ENCODE measurements at regions not wholly inside any gene's neighbourhood (a gene's known extent, or its start where the extent isn't known, plus 50 kb on each side); places are given as distances from the start of the nearest gene placed in this dataset.

GRCh38 chr7:41313171-41313570 is 389.7 kb downstream of the INHBA start:
- Histone ChIP-seq H3K27ac (ENCODE audit: low read depth in 2 of 2, low read length in 1 of 2) (no peak overlapping the region), H3K4me2 (no peak overlapping the region), H3K27me3 (ENCODE audit: insufficient read depth) (no peaks in the 10 kb centered on the region), H3K4me1 (ENCODE audit: control insufficient read depth in 1 of 2, insufficient read depth in 2 of 2, low read depth in 1 of 2, low read length in 1 of 2) (no peaks in the 10 kb centered on the region), H3F3A (replicated peaks; ENCODE audit: insufficient read depth) (no peaks in the 10 kb centered on the region), H3K36me3 (replicated peaks in 1 of 2; ENCODE audit: control insufficient read depth in 1 of 2, insufficient read depth in 2 of 2, low read length in 1 of 2) (no peaks in the 10 kb centered on the region), H3K9me2 (no peaks in the 10 kb centered on the region), H3K4me3 (ENCODE audit: low read depth in 2 of 2, low read length in 1 of 2) (no peak overlapping the region), H2AFZ (ENCODE audit: low read depth) (no peak overlapping the region; the same call in 1 of the 2 replicates), H3K9ac (no peak overlapping the region), H3K79me2 (ENCODE audit: insufficient read depth) (no peaks in the 10 kb centered on the region), H4K20me1 (ENCODE audit: insufficient read depth) (no peaks in the 10 kb centered on the region), H3K9me3 (no peaks in the 10 kb centered on the region)
- ChIA-PET POLR2A (no interaction called here), CTCF (interaction anchor here (0.9 kb wide), 1 partner anchor 18 kb away, joined by 3 read pairs; no protein-coding TSS in a partner anchor)
- TF ChIP-seq SMC3 (IDR thresholded peaks at IDR 0.05; ENCODE audit: low read depth, low read length): no peak
- TF ChIP-seq YY1 (IDR thresholded peaks at IDR 0.05; ENCODE audit: low read depth): no peak
- TF ChIP-seq SIN3A (IDR thresholded peaks at IDR 0.05; ENCODE audit: borderline replicate concordance, low read depth, low read length): no peak
- TF ChIP-seq NRF1 (IDR thresholded peaks at IDR 0.05; ENCODE audit: low read depth, low read length): no peak
- no peak for TF ChIP-seq CTCF (IDR thresholded peaks at IDR 0.05)
- DNase-seq: no peak
- WGBS (ENCODE audit: low lambda C conversion rate): 72% methylated on average over 1 of the region's 1 CpG

- Histone ChIP-seq H3K4me3 (ENCODE audit: low read depth in 2 of 2, low read length in 1 of 2) (no peak overlapping the region), H3F3A (replicated peaks; ENCODE audit: insufficient read depth) (no peaks in the 10 kb centered on the region), H3K9me3 (no peaks in the 10 kb centered on the region), H3K27me3 (ENCODE audit: insufficient read depth) (no peaks in the 10 kb centered on the region), H3K79me2 (ENCODE audit: insufficient read depth) (no peaks in the 10 kb centered on the region), H3K36me3 (replicated peaks in 1 of 2; ENCODE audit: control insufficient read depth in 1 of 2, insufficient read depth in 2 of 2, low read length in 1 of 2) (no peaks in the 10 kb centered on the region), H3K4me2 (no peak overlapping the region), H2AFZ (ENCODE audit: low read depth) (no peak overlapping the region), H3K9me2 (no peaks in the 10 kb centered on the region), H3K4me1 (ENCODE audit: control insufficient read depth in 1 of 2, insufficient read depth in 2 of 2, low read depth in 1 of 2, low read length in 1 of 2) (no peaks in the 10 kb centered on the region), H4K20me1 (ENCODE audit: insufficient read depth) (no peaks in the 10 kb centered on the region), H3K27ac (ENCODE audit: low read depth in 2 of 2, low read length in 1 of 2) (no peak overlapping the region), H3K9ac (no peak overlapping the region)
- CTCF ChIA-PET: no interaction called here
- no peak for DNase-seq
- POLR2A ChIA-PET: no interaction called here
- 83% methylated on average over 6 of the region's 6 CpGs for WGBS (ENCODE audit: low lambda C conversion rate)
- no peak for TF ChIP-seq TCF12 (IDR thresholded peaks at IDR 0.05)
- TF ChIP-seq PBX3 (IDR thresholded peaks at IDR 0.05): no peak
- TF ChIP-seq MEF2A (IDR thresholded peaks at IDR 0.05; ENCODE audit: borderline replicate concordance, low read depth): no peak
- no peak for TF ChIP-seq IRF3 (IDR thresholded peaks at IDR 0.05; ENCODE audit: low read depth, low read length)
- no peak for TF ChIP-seq FOXM1 (IDR thresholded peaks at IDR 0.05; ENCODE audit: low read depth)
- no peak for TF ChIP-seq NRF1 (IDR thresholded peaks at IDR 0.05; ENCODE audit: low read depth, low read length)
- no peak for TF ChIP-seq ZBTB33 (IDR thresholded peaks at IDR 0.05; ENCODE audit: borderline replicate concordance, low read depth)
- TF ChIP-seq CTCF (IDR thresholded peaks at IDR 0.05): no peak
- TF ChIP-seq MXI1 (IDR thresholded peaks at IDR 0.05; ENCODE audit: low read depth, low read length): no peak
- TF ChIP-seq RAD21 (IDR thresholded peaks at IDR 0.05; ENCODE audit: low read length): no peak
- TF ChIP-seq EZH2phosphoT487 (IDR thresholded peaks at IDR 0.05; ENCODE audit: borderline replicate concordance, low read depth): no peak
- TF ChIP-seq YY1 (IDR thresholded peaks at IDR 0.05; ENCODE audit: low read depth): no peak
- no peak for TF ChIP-seq REST (IDR thresholded peaks at IDR 0.05; ENCODE audit: low read depth, low read length)
These were observed 390.7 kb downstream of the INHBA start for GRCh38 chr7:41312235-41312634.

Measured in SK-N-SH (cell line).